ENCODE measurements at regions not wholly inside any gene's neighbourhood (a gene's known extent, or its start where the extent isn't known, plus 50 kb on each side); places are given as distances from the start of the nearest gene placed in this dataset.

- no peak overlapping the region for H2AFZ ChIP-seq (ENCODE audit: low read depth)
- no peaks in the 10 kb centered on the region for H3K79me2 ChIP-seq (ENCODE audit: insufficient read depth)
- WGBS (ENCODE audit: low lambda C conversion rate) = 29% methylated on average over 3 of the region's 3 CpGs
- POLR2A ChIA-PET = no interaction called here
- H3K9me2 ChIP-seq = no peaks in the 10 kb centered on the region
- H3K9ac ChIP-seq = no peak overlapping the region
- no peaks in the 10 kb centered on the region for H3K27me3 ChIP-seq (ENCODE audit: insufficient read depth)
- CTCF ChIA-PET = no interaction called here
- no peak overlapping the region for H3K4me3 ChIP-seq (ENCODE audit: low read depth in 2 of 2, low read length in 1 of 2)
- H4K20me1 ChIP-seq (ENCODE audit: insufficient read depth) = no peaks in the 10 kb centered on the region
- H3F3A ChIP-seq (replicated peaks; ENCODE audit: insufficient read depth) = no peaks in the 10 kb centered on the region
- no peak overlapping the region for H3K27ac ChIP-seq (ENCODE audit: low read depth in 2 of 2, low read length in 1 of 2)
- no peaks in the 10 kb centered on the region for H3K9me3 ChIP-seq
- peaks cover 0 to 2% of the 10 kb centered on the region in 2 experiments; a peak in 2 of 4 replicates for H3K4me1 ChIP-seq (ENCODE audit: control insufficient read depth in 1 of 2, insufficient read depth in 2 of 2, low read depth in 1 of 2, low read length in 1 of 2)
- TF ChIP-seq ZBTB33 (IDR thresholded peaks at IDR 0.05; ENCODE audit: borderline replicate concordance, low read depth) (no peak), RAD21 (IDR thresholded peaks at IDR 0.05; ENCODE audit: low read length) (no peak), USF1 (IDR thresholded peaks at IDR 0.05; ENCODE audit: borderline replicate concordance, low read depth) (no peak), SIN3A (IDR thresholded peaks at IDR 0.05; ENCODE audit: borderline replicate concordance, low read depth, low read length) (no peak), RCOR1 (IDR thresholded peaks at IDR 0.05; ENCODE audit: low read length) (no peak), EP300 (IDR thresholded peaks at IDR 0.05; ENCODE audit: borderline replicate concordance in 1 of 2, low read depth in 1 of 2, low read length in 1 of 2) (no peak), SMC3 (IDR thresholded peaks at IDR 0.05; ENCODE audit: low read depth, low read length) (no peak), PBX3 (IDR thresholded peaks at IDR 0.05) (no peak), USF2 (IDR thresholded peaks at IDR 0.05; ENCODE audit: borderline replicate concordance, low read depth, low read length) (no peak), FOXM1 (IDR thresholded peaks at IDR 0.05; ENCODE audit: low read depth) (no peak), TEAD4 (IDR thresholded peaks at IDR 0.05; ENCODE audit: borderline replicate concordance, insufficient read depth) (no peak), IRF3 (IDR thresholded peaks at IDR 0.05; ENCODE audit: low read depth, low read length) (no peak), MXI1 (IDR thresholded peaks at IDR 0.05; ENCODE audit: low read depth, low read length) (no peak), NFIC (IDR thresholded peaks at IDR 0.05; ENCODE audit: borderline replicate concordance) (no peak), POLR2AphosphoS5 (IDR thresholded peaks at IDR 0.05; ENCODE audit: low read depth, low read length) (no peak), GATA2 (CRISPR knock-in tag; IDR thresholded peaks at IDR 0.05) (no peak), TCF12 (IDR thresholded peaks at IDR 0.05) (no peak), RXRA (IDR thresholded peaks at IDR 0.05; ENCODE audit: borderline replicate concordance, low read depth) (no peak), MAX (IDR thresholded peaks at IDR 0.05; ENCODE audit: low read depth) (no peak), RFX5 (IDR thresholded peaks at IDR 0.05; ENCODE audit: low read length) (no peak)
- H3K4me2 ChIP-seq = no peak overlapping the region
- no peaks in the 10 kb centered on the region for H3K36me3 ChIP-seq (replicated peaks in 1 of 2; ENCODE audit: control insufficient read depth in 1 of 2, insufficient read depth in 2 of 2, low read length in 1 of 2)
- no peak for DNase-seq
These were observed 117.2 kb downstream of the MAF start for GRCh38 chr16:79483336-79483735.

Measured in SK-N-SH (cell line).